ENCODE measurements at regions not wholly inside any gene's neighbourhood (a gene's known extent, or its start where the extent isn't known, plus 50 kb on each side); places are given as distances from the start of the nearest gene placed in this dataset.

GRCh38 chr11:45723397-45723796, 58.0 kb upstream of the CHST1 start:
- DNase-seq, result no peak

GRCh38 chr11:45722144-45722543, 56.7 kb upstream of the CHST1 start:
- DNase-seq, result no peak

GRCh38 chr11:45717526-45717925, 52.1 kb upstream of the CHST1 start:
- no peak for DNase-seq

GRCh38 chr11:45715418-45715817, 50.0 kb upstream of the CHST1 start:
- DNase-seq, result no peak

Measured in SHP77 (cell line).